Adrenal gland (tissue), 5 donors: ENCODE measurements at regions not wholly inside any gene's neighbourhood (a gene's known extent, or its start where the extent isn't known, plus 50 kb on each side); places are given as distances from the start of the nearest gene placed in this dataset.

ENCODE experiments used
- POLR2A ChIP-seq, 2 donors: fragments of 450-650 bp; IDR thresholded peaks; one replicate each; pipeline ENCODE4 v1.6.1; 2017; ENCODE audit warnings: antibody characterized with exemption in 2 of 2, mild to moderate bottlenecking in 2 of 2, moderate library complexity in 1 of 2
- TF ChIP-seq, protein P1 (sequence below), 6 experiments: fragments of 450-650 bp in 4 of 6; fragments of 200-600 bp in 2 of 6; sonication (generic) in 1 of 6; IDR thresholded peaks; 1 replicate in 5 of 6; 2 replicates in 1 of 6; pipeline versions ENCODE4 v1.5.1 to v1.8.0; 2016 to 2021; ENCODE audit warnings: antibody characterized with exemption in 6 of 6, mild to moderate bottlenecking in 2 of 6, moderate library complexity in 1 of 6
- donor health status: DM: no; HTN: no; CAD: no.

DNA sequence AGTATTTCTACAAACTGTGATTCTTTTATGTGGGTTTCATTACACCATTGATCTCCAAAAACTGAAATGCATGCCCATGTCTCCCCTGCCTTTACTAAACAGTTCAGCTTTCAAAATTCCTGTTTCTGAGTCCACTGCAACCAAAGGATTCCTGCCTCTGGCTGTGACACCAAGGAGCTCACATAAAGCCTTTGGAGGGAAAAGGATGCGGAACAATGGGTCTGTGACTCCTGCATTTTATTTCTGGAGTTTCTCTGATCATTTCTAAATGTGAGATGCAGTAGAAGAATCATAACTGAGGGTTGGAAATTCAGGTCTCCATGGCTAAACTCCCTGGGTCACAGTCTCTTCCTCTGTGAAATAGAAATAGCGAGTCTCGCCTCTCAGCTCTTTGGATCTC, 149.5 kb downstream of the MEX3B start:
- TF ChIP-seq POLR2A (IDR thresholded peaks at IDR 0.05): no peak
- TF ChIP-seq, protein P1, sequence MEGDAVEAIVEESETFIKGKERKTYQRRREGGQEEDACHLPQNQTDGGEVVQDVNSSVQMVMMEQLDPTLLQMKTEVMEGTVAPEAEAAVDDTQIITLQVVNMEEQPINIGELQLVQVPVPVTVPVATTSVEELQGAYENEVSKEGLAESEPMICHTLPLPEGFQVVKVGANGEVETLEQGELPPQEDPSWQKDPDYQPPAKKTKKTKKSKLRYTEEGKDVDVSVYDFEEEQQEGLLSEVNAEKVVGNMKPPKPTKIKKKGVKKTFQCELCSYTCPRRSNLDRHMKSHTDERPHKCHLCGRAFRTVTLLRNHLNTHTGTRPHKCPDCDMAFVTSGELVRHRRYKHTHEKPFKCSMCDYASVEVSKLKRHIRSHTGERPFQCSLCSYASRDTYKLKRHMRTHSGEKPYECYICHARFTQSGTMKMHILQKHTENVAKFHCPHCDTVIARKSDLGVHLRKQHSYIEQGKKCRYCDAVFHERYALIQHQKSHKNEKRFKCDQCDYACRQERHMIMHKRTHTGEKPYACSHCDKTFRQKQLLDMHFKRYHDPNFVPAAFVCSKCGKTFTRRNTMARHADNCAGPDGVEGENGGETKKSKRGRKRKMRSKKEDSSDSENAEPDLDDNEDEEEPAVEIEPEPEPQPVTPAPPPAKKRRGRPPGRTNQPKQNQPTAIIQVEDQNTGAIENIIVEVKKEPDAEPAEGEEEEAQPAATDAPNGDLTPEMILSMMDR (IDR thresholded peaks at IDR 0.05): no peak
